Epithelial cell of esophagus (primary cell): ENCODE measurements at regions not wholly inside any gene's neighbourhood (a gene's known extent, or its start where the extent isn't known, plus 50 kb on each side); places are given as distances from the start of the nearest gene placed in this dataset.

Experiments
- DNase-seq: peaks from one replicate; pipeline ENCODE4 v3.0.0; 2010; ENCODE audit warnings: low read depth
- H3K4me3 ChIP-seq: 2 replicates; pipeline ENCODE4 v1.5.1; 2011; ENCODE audit warnings: mild to moderate bottlenecking, low read length, control low read depth
- CTCF ChIP-seq: IDR thresholded peaks from 2 replicates; pipeline ENCODE4 v1.5.1; 2011; ENCODE audit warnings: low read depth, mild to moderate bottlenecking, low read length, control low read depth, inconsistent platforms; ENCODE audit not compliant: insufficient read depth; ENCODE audit errors: missing control alignments

GRCh38 chr21:26784974-26785373 lies 60.2 kb downstream of the ADAMTS1 start:
- no peak overlapping the region for H3K4me3 ChIP-seq
- no peak for DNase-seq
- no peak for TF ChIP-seq CTCF

- no peak overlapping the region for H3K4me3 ChIP-seq
- DNase-seq = no peak
- no peak for TF ChIP-seq CTCF
These were observed 61.6 kb downstream of the ADAMTS1 start for GRCh38 chr21:26783466-26784195.

GRCh38 chr21:26782747-26783146 lies 62.5 kb downstream of the ADAMTS1 start:
- TF ChIP-seq CTCF = no peak
- DNase-seq = no peak

DNA sequence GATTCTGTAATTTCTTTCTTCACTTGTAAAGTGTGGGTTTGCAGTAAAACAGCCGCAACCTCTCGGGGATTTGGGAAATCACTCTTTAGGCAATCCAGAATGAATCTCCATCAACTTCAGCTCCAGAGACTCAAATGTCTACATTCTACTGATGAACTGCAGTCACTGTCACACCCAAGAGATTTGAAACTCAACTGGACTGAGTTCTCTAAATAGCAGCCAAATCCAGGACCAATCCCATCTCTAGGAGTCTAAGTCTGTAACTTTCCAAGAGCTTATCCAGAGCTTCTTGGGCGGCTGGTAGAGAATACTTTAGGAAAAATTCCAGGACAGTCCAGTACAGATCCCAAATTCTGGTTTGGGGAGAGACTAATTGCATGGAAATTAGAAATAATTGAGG lies 62.9 kb downstream of the ADAMTS1 start:
- H3K4me3 ChIP-seq = no peak overlapping the region
- no peak for DNase-seq
- TF ChIP-seq CTCF = no peak

More at GRCh38 chr21:26782747-26783146, 62.5 kb downstream of the ADAMTS1 start:
- no peak overlapping the region for H3K4me3 ChIP-seq

GRCh38 chr21:26781331-26781730 lies 63.9 kb downstream of the ADAMTS1 start:
- no peak for TF ChIP-seq CTCF
- DNase-seq = no peak
- H3K4me3 ChIP-seq = no peak overlapping the region

- no peak for DNase-seq
- TF ChIP-seq CTCF = no peak
- H3K4me3 ChIP-seq = no peak overlapping the region
These were observed 68.0 kb downstream of the ADAMTS1 start for GRCh38 chr21:26777166-26777565.

- no peak for TF ChIP-seq CTCF
- H3K4me3 ChIP-seq = no peak overlapping the region
- DNase-seq = peak; percentile 37
These were observed 68.7 kb downstream of the ADAMTS1 start for GRCh38 chr21:26776310-26777021.
